CD14-positive monocyte (primary cell): ENCODE measurements at regions not wholly inside any gene's neighbourhood (a gene's known extent, or its start where the extent isn't known, plus 50 kb on each side); places are given as distances from the start of the nearest gene placed in this dataset.

Source experiments
- DNase-seq, 3 donors: peaks; one replicate each; pipeline ENCODE4 v3.0.0-alpha.2; 2011 to 2022
- H2AFZ ChIP-seq: 2 replicates; pipeline ENCODE4 v1.6.0; 2012; ENCODE audit warnings: mild to moderate bottlenecking, low read depth, low read length, inconsistent platforms; ENCODE audit not compliant: insufficient read depth, poor library complexity, severe bottlenecking
- H3K27ac ChIP-seq, 2 donors: 1 replicate in 1 of 2; 2 replicates in 1 of 2; pipeline ENCODE4 v1.5.1; 2012 to 2013; ENCODE audit warnings: low read length in 2 of 2, control low read depth in 1 of 2, inconsistent platforms in 1 of 2, low read depth in 1 of 2, mild to moderate bottlenecking in 1 of 2
- H3K27me3 ChIP-seq, 2 donors: one replicate each; pipeline versions ENCODE4 v1.6.0 to v1.6.1; 2011 to 2013; ENCODE audit warnings: low read length in 2 of 2; ENCODE audit not compliant: control insufficient read depth in 2 of 2, insufficient read depth in 2 of 2
- H3K36me3 ChIP-seq, 2 donors: replicated peaks in 1 of 2; 1 replicate in 1 of 2; 2 replicates in 1 of 2; pipeline versions ENCODE4 v1.5.1 to v1.6.1; 2012 to 2013; ENCODE audit warnings: low read length in 2 of 2, control low read depth in 1 of 2, inconsistent platforms in 1 of 2, mild to moderate bottlenecking in 1 of 2; ENCODE audit not compliant: insufficient read depth in 2 of 2, control insufficient read depth in 1 of 2
- H3K4me1 ChIP-seq, 2 donors: 1 replicate in 1 of 2; 2 replicates in 1 of 2; pipeline versions ENCODE4 v1.5.1 to v1.6.1; 2012 to 2013; ENCODE audit warnings: low read length in 2 of 2, control low read depth in 1 of 2, inconsistent platforms in 1 of 2, mild to moderate bottlenecking in 1 of 2, moderate library complexity in 1 of 2; ENCODE audit not compliant: insufficient read depth in 2 of 2, control insufficient read depth in 1 of 2
- H3K4me2 ChIP-seq: replicated peaks from 2 replicates; pipeline ENCODE3; 2012; ENCODE audit warnings: low read length, moderate library complexity, mild to moderate bottlenecking; ENCODE audit not compliant: poor library complexity, severe bottlenecking; ENCODE audit errors: extremely low read depth
- H3K4me3 ChIP-seq, 3 experiments: fragments of 200-600 bp in 1 of 3; sonication (generic) in 1 of 3; replicated peaks in 1 of 3; 1 replicate in 2 of 3; 2 replicates in 1 of 3; pipeline ENCODE4 v1.5.1; 2011 to 2013; ENCODE audit warnings: low read length in 3 of 3, mild to moderate bottlenecking in 3 of 3, control low read depth in 2 of 3, low read depth in 2 of 3, inconsistent platforms in 1 of 3, moderate library complexity in 1 of 3
- H3K79me2 ChIP-seq: 2 replicates; pipeline ENCODE4 v1.6.0; 2012; ENCODE audit warnings: mild to moderate bottlenecking, control low read depth, inconsistent platforms, low read length, moderate library complexity; ENCODE audit not compliant: insufficient read depth
- H3K9ac ChIP-seq: 2 replicates; pipeline ENCODE4 v1.6.0; 2017; ENCODE audit warnings: low read length, mild to moderate bottlenecking; ENCODE audit not compliant: insufficient read depth, poor library complexity, severe bottlenecking
- H3K9me3 ChIP-seq, 2 donors: replicated peaks in 1 of 2; 1 replicate in 1 of 2; 2 replicates in 1 of 2; pipeline versions ENCODE4 v1.5.1 to v1.6.1; 2012 to 2013; ENCODE audit warnings: low read length in 2 of 2, control low read depth in 1 of 2; ENCODE audit not compliant: control insufficient read depth in 1 of 2, insufficient read depth in 1 of 2
- H4K20me1 ChIP-seq: 2 replicates; pipeline ENCODE4 v1.6.0; 2012; ENCODE audit warnings: mild to moderate bottlenecking, low read length, control low read depth, moderate library complexity; ENCODE audit not compliant: insufficient read depth
- H3K27ac Mint-ChIP-seq, 7 donors: one replicate each; pipeline ENCODE4 v1.8.0; 2020; ENCODE audit warnings: mild to moderate bottlenecking in 7 of 7, mixed read lengths in 7 of 7, moderate library complexity in 6 of 7, inconsistent platforms in 2 of 7
- H3K27me3 Mint-ChIP-seq, 3 donors: one replicate each; pipeline ENCODE4 v1.8.0; 2021 to 2022; ENCODE audit warnings: low read depth in 3 of 3, mild to moderate bottlenecking in 3 of 3, mixed read lengths in 3 of 3, moderate library complexity in 3 of 3, inconsistent platforms in 1 of 3
- H3K36me3 Mint-ChIP-seq, 2 donors: one replicate each; pipeline ENCODE4 v1.8.0; 2020; ENCODE audit warnings: mixed read lengths in 2 of 2, inconsistent platforms in 1 of 2, mild to moderate bottlenecking in 1 of 2
- H3K4me1 Mint-ChIP-seq: one replicate; pipeline ENCODE4 v1.8.0; 2020; ENCODE audit warnings: mild to moderate bottlenecking, mixed read lengths
- H3K4me3 Mint-ChIP-seq, 2 donors: one replicate each; pipeline ENCODE4 v1.8.0; 2020; ENCODE audit warnings: mild to moderate bottlenecking in 2 of 2, mixed read lengths in 2 of 2, moderate library complexity in 1 of 2
- H3K9me3 Mint-ChIP-seq, 7 donors: one replicate each; pipeline ENCODE4 v1.8.0; 2020 to 2022; ENCODE audit warnings: mixed read lengths in 7 of 7, mild to moderate bottlenecking in 6 of 7, moderate library complexity in 6 of 7, inconsistent platforms in 2 of 7
- WGBS: methylation state at CpG from one replicate; pipeline ENCODE4 v1.1.5; 2013; ENCODE audit warnings: missing lambda C conversion rate; ENCODE audit not compliant: insufficient coverage; 5-methylcytosine and 5-hydroxymethylcytosine counted together
- intact Hi-C, 2 donors: fragments of 100-400 bp; cut with micrococcal nuclease; formaldehyde crosslinking; loops; one replicate each; pipeline versions ENCODE4 v1.15.0 to v1.15.1; 2023
- TF ChIP-seq, protein P1 (sequence below): fragments of 200-600 bp; IDR thresholded peaks from one replicate; pipeline ENCODE4 v1.8.0; 2022; ENCODE audit warnings: antibody characterized with exemption, mild to moderate bottlenecking

DNA sequence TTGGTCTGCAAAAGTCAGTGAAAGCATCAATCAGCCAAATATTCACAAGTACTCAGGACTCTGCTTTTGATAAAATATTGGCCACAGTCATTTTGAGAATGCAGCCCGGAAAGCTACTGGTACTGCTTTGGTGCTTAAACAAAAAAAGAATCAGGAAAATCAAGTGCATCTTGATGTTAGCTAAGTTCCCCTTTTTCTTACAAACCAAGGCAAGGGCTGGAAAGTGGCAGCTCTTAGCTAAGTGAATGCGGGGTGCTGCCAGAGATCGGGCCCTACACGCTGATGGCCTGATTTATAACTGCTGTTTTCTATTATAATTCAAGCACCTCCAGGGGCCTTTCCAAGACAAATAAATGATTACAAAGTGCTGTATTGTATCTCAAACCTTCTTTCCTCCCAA lies 136.8 kb upstream of the MGMT start:
- Histone ChIP-seq H3K79me2 (no peaks in the 10 kb centered on the region), H3K4me3 (no peak overlapping the region), H3K27me3 (peaks cover 3 to 6% of the 10 kb centered on the region in 2 donors), H3K27ac (no peak overlapping the region), H3K4me2 (no peak overlapping the region), H4K20me1 (no peaks in the 10 kb centered on the region), H3K9me3 (no peaks in the 10 kb centered on the region), H3K9ac (no peak overlapping the region), H2AFZ (no peak overlapping the region), H3K36me3 (no peaks in the 10 kb centered on the region), H3K4me1 (no peaks in the 10 kb centered on the region)
- Mint-ChIP-seq H3K4me1 (no peaks in the 10 kb centered on the region), H3K27me3 (peaks cover 16 to 23% (median 17%) of the 10 kb centered on the region in 3 donors), H3K36me3 (no peaks in the 10 kb centered on the region), H3K4me3 (no peak overlapping the region), H3K9me3 (no peaks in the 10 kb centered on the region), H3K27ac (no peak overlapping the region)
- no peak for DNase-seq
- intact Hi-C loops = no loop called here
- 0% methylated on average over 1 of the region's 4 CpGs for WGBS
- TF ChIP-seq, protein P1, sequence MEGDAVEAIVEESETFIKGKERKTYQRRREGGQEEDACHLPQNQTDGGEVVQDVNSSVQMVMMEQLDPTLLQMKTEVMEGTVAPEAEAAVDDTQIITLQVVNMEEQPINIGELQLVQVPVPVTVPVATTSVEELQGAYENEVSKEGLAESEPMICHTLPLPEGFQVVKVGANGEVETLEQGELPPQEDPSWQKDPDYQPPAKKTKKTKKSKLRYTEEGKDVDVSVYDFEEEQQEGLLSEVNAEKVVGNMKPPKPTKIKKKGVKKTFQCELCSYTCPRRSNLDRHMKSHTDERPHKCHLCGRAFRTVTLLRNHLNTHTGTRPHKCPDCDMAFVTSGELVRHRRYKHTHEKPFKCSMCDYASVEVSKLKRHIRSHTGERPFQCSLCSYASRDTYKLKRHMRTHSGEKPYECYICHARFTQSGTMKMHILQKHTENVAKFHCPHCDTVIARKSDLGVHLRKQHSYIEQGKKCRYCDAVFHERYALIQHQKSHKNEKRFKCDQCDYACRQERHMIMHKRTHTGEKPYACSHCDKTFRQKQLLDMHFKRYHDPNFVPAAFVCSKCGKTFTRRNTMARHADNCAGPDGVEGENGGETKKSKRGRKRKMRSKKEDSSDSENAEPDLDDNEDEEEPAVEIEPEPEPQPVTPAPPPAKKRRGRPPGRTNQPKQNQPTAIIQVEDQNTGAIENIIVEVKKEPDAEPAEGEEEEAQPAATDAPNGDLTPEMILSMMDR = no peak

DNA sequence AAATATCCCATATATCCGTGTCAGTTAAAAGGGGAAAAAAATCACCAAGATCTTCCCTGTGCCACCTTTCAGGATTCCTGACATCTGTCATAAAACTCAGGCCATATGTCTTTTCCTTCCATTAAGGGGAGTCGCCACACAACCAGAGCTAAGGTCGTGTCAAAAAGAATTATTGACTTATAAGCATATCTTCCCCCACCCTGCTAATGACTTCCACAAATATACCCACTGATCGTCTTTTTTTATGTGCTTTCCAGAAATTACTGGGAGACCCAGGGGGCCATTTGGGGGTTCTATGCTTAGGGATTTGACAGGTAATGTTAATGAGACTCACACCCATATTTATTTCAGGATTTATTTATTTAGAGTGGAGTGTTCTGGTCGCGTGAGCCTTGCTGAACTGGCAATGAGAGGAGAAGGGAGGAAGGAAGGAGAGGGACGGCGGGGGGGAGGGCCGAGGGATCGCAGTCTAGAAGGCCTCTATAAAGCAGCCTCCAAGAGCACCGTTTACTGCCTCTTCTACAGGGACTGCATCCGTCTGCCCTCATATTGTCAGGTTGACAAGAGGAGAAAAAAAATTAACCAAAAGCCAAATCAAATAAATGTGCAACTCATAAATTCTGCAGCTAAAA lies 135.7 kb upstream of the MGMT start:
- TF ChIP-seq, protein P1 = no peak
- Mint-ChIP-seq H3K4me1 (no peaks in the 10 kb centered on the region), H3K9me3 (no peaks in the 10 kb centered on the region), H3K4me3 (peak overlapping the region in 1 of 2 donors; percentile 1), H3K27me3 (peaks cover 16 to 20% (median 17%) of the 10 kb centered on the region in 3 donors), H3K27ac (no peak overlapping the region), H3K36me3 (no peaks in the 10 kb centered on the region)
- no peak overlapping the region for H3K4me3 ChIP-seq
- H3K27ac ChIP-seq = no peak overlapping the region
- no peaks in the 10 kb centered on the region for H3K4me1 ChIP-seq
- H3K4me2 ChIP-seq = no peak overlapping the region
- 83% methylated on average over 3 of the region's 12 CpGs for WGBS
- H3K9ac ChIP-seq = no peak overlapping the region
- H3K27me3 ChIP-seq = peaks cover 3 to 6% of the 10 kb centered on the region in 2 donors
- H3K9me3 ChIP-seq = no peaks in the 10 kb centered on the region
- H3K79me2 ChIP-seq = no peaks in the 10 kb centered on the region
- intact Hi-C loops = no loop called here
- DNase-seq = no peak
- H3K36me3 ChIP-seq = no peaks in the 10 kb centered on the region
- no peaks in the 10 kb centered on the region for H4K20me1 ChIP-seq
- H2AFZ ChIP-seq = no peak overlapping the region
